LNCAP (cell line): ENCODE measurements at regions not wholly inside any gene's neighbourhood (a gene's known extent, or its start where the extent isn't known, plus 50 kb on each side); places are given as distances from the start of the nearest gene placed in this dataset.

Experiments used
- CTCF ChIP-seq: fragments of 450-650 bp; IDR thresholded peaks from 2 replicates; pipeline ENCODE4 v1.5.1; 2017; ENCODE audit warnings: mild to moderate bottlenecking

- no peak for TF ChIP-seq CTCF
Measured at GRCh38 chr15:69767191-69767590, 314.6 kb downstream of the RPLP1 start.

DNA sequence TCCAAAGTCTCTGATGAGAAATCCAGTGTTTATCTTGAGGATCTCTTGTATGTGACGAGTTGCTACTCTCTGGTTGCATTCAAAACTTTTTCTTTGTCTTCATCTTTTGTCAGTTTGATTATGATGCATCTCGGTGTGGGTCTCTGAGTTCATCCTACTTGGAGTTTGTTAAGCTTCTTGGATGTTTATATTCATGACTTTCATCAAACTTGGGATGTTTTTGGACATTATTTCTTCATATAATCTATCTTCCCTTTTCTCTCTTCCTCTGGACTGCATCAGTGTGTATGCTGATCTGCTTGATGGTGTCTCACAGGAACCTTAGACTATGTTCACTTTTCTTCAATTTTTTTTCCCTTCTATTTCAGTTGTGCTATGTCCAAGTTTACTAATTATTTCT, 320.4 kb downstream of the TLE3 start:
- no peak for TF ChIP-seq CTCF

GRCh38 chr15:69780374-69780773, 317.3 kb downstream of the TLE3 start:
- no peak for TF ChIP-seq CTCF

- no peak for TF ChIP-seq CTCF
Measured at GRCh38 chr15:69780981-69781380, 316.7 kb downstream of the TLE3 start.

DNA sequence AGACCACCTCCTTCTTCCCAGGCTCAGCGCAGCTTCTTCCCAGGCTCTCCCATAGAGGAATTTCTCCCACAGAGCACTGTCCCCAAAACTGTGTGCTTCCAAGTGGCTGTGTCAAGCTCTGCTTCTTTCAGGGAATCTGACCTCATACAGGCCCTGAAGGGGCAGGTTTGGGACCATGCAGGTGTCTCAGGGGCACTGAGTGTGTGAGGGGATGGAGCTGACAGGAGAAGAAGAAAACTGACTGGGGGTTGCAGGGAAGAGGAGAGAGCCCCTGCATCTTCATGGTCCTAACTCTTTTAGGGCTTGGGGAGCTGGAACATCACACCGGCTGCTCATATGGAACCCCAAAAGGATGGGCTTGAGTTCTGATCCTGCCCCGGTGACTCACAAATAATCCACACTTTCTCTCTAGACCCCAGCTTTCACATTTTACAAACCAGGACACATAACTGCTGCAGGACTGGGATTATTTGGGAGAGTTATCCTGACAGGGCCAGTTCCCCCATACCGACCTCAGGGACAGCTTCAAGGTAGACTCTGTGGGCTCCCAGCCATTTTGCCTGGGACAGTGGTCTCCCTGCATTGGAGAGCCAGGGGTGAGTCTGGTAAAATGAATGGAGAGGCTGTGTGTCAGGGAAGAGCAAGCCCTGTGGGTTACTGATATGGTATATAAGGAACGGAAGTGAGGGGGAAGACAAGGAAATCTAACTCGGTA, 316.1 kb downstream of the TLE3 start:
- no peak for TF ChIP-seq CTCF

DNA sequence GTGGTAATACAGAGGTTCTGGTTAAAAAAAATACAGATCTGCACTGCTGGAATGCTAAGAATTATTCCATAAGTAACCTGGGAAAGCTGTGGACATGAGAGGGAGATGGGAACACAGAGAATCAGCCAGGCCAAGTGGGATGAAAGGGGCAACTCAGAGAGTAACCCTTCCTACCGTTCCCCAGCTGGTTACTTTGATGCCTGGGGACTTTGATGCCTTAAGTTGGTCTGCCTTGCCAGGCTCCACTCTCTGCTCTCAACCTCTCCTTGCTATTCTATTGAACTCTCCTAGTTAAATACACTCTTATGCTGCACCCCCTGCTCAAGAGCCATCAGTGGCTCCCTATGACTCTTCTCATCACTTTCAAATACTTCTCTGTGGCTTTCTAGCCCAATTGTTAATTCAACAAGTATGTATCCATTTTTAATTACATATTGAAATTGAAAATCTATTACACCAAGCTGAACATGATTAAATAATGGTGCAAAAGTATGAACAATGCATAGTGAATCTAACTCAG, 315.5 kb downstream of the TLE3 start:
- TF ChIP-seq CTCF = no peak

DNA sequence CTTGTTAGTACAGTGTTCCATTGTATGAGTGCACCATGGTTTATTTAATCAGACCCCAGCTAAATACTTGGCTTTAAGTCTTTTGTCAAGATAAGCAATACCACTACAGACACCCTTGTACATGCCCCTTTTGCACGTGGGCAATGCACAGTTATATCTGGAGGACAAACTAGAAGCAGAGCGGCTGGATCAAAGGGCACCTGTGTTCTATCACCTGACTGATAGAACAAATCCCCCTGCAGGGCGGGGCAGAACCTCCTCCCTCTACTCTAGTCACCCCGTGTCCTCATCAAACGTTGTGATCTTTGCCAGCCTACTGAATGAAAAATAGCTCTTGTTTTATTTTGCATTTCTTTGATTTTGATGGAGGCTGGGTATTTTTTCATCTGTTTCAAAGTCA, 314.9 kb downstream of the TLE3 start:
- no peak for TF ChIP-seq CTCF

DNA sequence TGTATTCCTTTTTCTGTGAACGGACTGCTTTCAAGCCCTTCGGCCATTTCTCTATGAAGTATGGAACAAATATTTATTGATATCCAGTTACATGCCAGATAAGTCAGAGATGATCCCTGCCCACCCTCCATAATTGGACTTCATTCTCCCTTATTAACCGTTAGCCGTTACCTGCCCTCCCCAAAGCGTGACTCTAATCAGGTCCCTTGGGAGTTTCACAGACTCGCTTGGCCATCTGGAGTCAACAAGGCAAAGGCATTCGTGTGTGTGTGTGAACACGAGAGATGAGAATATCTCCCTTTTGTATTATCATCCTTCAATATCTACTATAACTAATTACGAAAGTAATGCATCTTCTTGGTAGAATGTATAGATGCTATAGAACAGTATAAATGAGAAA, 314.5 kb downstream of the TLE3 start:
- TF ChIP-seq CTCF = no peak
